ENCODE measurements at regions not wholly inside any gene's neighbourhood (a gene's known extent, or its start where the extent isn't known, plus 50 kb on each side); places are given as distances from the start of the nearest gene placed in this dataset.

DNA sequence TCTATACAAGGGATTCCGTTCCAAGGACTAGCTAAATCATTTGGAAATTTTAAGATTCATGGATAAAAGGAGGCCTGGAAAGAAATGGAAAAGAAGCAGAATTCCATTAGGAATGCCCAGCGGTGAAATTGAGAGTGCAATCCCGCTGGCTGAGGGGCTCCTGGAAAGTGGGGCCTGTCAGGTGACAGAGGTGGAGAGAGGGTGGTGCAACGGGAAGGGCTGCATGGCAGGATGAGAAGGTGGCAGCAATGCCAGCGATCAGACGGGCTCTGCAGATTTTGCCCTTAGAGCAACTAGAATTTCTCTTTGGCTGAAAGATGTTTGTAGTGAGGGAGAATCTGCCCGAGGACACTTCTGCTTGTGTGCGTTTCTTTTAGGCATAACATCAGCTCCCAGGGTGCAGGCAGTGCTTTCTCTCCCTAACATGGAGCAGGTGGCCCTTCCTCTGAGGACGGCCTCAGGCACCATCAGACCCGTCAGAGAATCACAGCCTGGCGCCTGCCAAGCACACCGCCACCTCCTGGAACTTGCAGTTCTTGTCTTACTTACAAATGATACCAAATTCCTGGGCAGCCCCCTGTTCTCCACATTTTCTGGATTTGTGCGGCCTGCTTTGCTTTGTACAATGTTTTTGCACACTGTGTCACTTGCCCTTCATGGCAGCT, 261.6 kb downstream of the NDUFA10 start:
- TF ChIP-seq, protein P1, sequence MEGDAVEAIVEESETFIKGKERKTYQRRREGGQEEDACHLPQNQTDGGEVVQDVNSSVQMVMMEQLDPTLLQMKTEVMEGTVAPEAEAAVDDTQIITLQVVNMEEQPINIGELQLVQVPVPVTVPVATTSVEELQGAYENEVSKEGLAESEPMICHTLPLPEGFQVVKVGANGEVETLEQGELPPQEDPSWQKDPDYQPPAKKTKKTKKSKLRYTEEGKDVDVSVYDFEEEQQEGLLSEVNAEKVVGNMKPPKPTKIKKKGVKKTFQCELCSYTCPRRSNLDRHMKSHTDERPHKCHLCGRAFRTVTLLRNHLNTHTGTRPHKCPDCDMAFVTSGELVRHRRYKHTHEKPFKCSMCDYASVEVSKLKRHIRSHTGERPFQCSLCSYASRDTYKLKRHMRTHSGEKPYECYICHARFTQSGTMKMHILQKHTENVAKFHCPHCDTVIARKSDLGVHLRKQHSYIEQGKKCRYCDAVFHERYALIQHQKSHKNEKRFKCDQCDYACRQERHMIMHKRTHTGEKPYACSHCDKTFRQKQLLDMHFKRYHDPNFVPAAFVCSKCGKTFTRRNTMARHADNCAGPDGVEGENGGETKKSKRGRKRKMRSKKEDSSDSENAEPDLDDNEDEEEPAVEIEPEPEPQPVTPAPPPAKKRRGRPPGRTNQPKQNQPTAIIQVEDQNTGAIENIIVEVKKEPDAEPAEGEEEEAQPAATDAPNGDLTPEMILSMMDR (IDR thresholded peaks at IDR 0.05; ENCODE audit: low read length), result peak; percentile 14; the same call in 1 of the 2 replicates
- TF ChIP-seq EZH2 (IDR thresholded peaks at IDR 0.05; ENCODE audit: borderline replicate concordance, low read length), result no peak

Measured in OCI-LY1 (cell line).